ENCODE measurements at regions not wholly inside any gene's neighbourhood (a gene's known extent, or its start where the extent isn't known, plus 50 kb on each side); places are given as distances from the start of the nearest gene placed in this dataset.
"Not testable (repeated sequence)": the region's sequence is repeated elsewhere in the genome, so short reads cannot be mapped to it uniquely, and the experiment has no call there.

- no peak for DNase-seq
Observed at GRCh38 chr11:37484298-37484697, 886.3 kb upstream of the RAG2 start.

GRCh38 chr11:37483761-37484160 is 885.7 kb upstream of the RAG2 start:
- no peak for DNase-seq

DNA sequence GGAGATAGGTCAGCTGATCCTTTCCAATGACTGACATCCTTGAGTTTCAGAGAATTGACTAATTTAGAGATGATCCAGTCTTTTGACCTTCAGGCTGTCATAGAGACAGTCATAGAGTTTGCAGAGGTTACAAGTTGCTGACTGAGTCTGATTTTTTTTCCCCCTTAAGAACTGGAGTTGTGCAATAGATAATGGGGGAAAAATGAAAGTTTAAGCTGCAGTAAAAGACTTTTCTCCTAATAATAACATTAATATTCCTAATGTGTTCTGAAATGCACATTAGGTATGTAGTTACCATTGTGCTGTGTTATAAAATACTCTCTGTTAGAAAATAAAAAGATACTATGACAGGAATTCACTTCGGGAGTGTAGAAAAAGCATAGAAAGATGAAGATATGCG is 876.9 kb upstream of the RAG2 start:
- no peak for DNase-seq

- DNase-seq = no peak
Observed at GRCh38 chr11:37468344-37468743, 870.3 kb upstream of the RAG2 start.

- no peak for DNase-seq
Observed at GRCh38 chr11:37465221-37465620, 867.2 kb upstream of the RAG2 start.

GRCh38 chr11:37459456-37459855 is 861.4 kb upstream of the RAG2 start:
- DNase-seq = no peak

DNA sequence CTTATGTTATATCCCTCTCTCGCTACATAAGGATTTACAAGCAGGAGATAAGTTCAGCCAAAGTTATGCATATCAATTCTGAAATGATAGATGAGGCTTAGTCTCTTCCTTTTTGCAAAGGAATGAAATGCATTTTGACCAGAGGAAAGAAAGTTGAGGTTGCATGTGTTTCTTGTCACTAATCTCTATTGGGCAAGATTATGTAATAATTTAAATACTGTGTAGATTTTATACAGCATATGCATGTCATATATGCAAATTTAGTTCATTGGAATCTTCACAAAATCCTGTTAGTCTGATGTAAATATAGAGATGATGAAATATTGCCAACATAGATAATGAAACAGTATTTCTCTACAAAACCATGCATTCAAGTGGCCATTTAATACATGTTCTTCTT is 858.7 kb upstream of the RAG2 start:
- no peak for DNase-seq

- DNase-seq = no peak
Observed at GRCh38 chr11:37451903-37452302, 853.9 kb upstream of the RAG2 start.

- no peak for DNase-seq
Observed at GRCh38 chr11:37450613-37451012, 852.6 kb upstream of the RAG2 start.

DNA sequence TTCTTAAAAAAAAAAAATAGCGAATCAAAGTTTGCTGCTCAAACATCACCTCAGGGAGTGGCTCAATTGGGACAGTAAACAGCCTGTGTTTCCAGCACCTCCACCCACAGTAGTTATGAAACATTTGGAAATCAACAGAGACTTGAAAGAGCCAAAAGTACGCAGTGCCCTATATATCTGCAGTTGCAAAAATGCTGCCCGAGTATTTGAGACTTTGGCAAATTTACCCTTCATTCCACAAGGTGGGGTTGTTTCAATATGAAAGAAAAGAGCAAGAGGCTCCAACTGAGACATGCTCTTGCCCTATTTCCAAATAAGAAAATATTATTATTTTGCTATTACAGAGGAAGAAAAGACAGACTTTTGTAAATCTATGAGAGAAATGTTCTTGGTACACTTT is 851.1 kb upstream of the RAG2 start:
- no peak for DNase-seq

DNA sequence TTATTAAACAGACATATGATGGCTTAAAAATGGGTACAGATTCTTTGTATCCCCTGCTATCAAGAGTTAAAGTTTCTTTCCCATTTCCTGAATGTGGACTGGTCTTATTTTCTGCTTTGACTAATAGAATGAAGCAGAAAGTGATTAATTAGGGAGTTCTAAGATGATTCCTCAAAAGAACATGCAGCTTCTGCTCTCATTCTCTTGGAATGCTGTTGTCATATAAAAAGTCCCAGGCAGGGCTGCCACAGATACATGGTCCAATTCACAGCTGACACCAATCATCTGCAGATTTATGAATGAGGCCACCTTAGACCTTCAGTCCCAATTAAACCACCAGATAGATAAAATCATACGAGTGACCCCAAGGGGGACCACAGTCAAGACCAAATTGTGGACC is 844.5 kb upstream of the RAG2 start:
- no peak for DNase-seq

DNA sequence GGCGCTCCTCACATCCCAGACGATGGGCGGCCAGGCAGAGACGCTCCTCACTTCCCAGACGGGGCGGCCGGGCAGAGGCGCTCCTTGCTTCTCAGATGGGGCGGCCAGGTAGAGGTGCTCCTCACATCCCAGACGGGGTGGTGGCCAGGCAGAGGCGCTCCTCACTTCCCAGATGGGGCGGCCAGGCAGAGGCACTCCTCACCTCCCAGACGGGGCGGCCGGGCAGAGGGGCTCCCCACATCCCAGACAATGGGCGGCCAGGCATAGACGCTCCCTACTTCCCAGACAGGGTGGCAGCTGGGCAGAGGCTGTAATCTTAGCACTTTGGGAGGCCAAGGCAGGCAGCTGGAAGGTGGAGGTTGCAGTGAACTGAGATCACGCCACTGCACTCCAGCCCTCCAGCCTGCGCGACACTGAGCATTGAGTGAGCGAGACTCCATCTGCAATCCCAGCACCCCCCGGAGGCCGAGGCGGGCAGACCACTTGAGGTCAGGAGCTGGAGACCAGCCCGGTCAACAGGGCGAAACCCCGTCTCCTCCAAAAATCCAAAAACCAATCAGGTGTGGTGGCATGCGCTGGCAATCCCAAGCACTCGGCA is 833.7 kb upstream of the RAG2 start:
- not testable (repeated sequence) for DNase-seq

- not testable (repeated sequence) for DNase-seq
Observed at GRCh38 chr11:37430966-37431632, 833.1 kb upstream of the RAG2 start.

DNA sequence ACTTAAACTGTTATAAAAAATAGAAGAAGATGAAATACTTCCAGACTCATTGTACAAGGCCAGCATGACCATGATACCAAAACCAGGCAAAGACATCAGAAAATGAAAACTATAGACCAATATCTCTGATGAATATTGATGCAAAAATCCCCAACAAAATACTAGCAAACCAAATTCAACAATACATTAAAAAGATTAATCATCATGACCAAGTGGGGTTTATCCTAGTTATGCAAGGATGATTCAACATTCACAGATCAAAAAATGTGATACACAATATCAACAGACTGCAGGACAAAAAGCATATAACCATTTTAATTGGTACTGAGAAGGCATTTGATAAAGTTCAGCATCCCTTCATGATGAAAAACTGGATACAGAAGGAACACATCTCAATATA is 824.5 kb upstream of the RAG2 start:
- no peak for DNase-seq

DNA sequence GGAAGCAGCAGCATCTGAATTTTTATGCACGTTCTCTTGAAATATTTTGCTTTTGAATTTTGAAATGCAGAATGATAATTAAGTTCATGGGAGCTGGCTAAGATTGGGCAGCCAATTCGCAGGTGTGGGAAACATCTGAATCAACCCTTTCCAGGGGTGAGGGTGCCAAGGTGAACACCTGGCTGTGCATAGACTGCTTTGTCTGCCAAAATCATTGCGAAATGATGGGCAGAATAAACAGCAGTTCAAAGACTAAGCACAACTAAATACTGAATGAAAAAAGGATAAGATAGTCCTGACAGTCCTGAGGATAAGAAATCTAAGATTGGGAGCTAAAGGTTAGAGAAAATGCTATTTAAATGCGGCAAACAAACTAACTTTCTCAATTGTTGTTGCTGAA is 813.3 kb upstream of the RAG2 start:
- DNase-seq = no peak

DNA sequence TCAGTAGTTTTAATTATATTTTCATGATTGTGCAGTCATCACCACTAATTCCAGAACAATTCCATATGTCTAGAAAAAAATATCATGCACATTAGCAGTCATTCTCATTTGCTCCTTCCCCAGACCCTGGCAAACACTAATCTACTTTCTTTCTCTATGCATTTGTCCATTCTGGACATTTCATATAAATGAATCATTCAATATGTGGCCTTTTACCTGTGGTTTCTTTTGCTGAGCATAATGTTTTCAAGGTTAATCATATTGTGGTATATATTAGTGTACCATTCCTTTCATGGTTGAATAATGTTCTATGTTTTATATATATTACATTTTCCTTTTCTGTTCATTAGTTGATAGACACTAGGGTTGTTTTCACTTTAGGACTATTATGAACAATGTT is 811.1 kb upstream of the RAG2 start:
- no peak for DNase-seq

DNA sequence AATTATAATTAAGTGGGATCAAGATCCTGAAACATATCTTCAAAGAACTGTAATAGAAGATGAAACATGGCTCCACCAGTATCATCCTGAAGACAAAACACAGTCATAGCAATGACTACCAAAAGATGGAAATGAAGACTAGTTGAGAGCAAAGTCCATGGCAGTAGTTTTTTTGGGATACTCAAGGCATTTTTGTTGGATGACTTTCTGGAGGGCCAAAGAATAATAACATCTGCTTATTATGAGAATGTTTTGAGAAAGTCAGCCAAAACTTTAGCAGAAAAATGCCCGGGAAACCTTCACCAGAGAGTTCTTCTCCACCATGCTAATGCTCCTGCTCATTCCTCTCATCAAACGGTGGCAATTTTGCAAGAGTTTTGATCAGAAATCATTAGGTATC is 809.4 kb upstream of the RAG2 start:
- no peak for DNase-seq

- no peak for DNase-seq
Observed at GRCh38 chr11:37406651-37407050, 808.6 kb upstream of the RAG2 start.

- no peak for DNase-seq
Observed at GRCh38 chr11:37404231-37404630, 806.2 kb upstream of the RAG2 start.

GRCh38 chr11:37402663-37403062 is 804.6 kb upstream of the RAG2 start:
- DNase-seq = no peak

- DNase-seq = no peak
Observed at GRCh38 chr11:37394236-37394870, 796.3 kb upstream of the RAG2 start.

DNA sequence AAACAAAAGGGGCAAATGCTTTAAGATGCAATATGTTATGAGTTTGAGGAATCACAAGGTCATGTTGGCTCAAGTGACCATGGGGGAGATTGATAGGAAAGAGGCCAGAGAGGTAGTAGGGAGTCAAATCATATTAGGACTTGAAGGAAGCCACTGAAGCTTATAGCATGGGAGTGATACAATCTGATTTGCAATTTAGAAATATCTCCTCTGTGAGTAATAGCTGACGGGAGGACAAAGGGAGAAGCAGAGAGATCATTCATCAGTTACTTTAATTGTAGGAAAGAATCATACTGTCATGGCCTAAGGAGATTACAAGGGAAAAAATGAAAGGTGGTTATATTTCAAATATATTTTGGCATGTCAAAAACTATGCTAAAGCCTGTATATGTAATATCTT is 793.6 kb upstream of the RAG2 start:
- DNase-seq = no peak

- DNase-seq = no peak
Observed at GRCh38 chr11:37390576-37391083, 792.6 kb upstream of the RAG2 start.

DNA sequence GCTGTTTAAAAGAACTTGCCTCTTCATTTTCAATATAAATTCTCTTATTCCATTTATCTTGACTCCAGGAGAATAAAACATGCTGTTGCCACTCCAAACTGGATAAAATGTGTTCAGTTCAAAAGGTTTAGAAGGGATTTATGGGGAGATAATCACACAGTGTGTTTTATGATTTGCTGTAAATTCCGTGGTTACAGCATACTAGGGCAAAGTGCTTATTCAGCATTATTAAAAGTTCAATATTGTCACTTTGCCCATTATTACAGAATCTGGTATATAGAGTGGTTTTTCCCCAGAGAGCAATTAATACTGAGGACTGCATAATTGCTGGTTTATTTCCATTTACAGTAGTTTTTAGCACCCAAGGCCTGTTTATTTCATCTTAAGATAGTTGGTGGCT is 780.9 kb upstream of the RAG2 start:
- no peak for DNase-seq

GRCh38 chr11:37372667-37373066 is 774.6 kb upstream of the RAG2 start:
- no peak for DNase-seq
